ENCODE measurements at regions not wholly inside any gene's neighbourhood (a gene's known extent, or its start where the extent isn't known, plus 50 kb on each side); places are given as distances from the start of the nearest gene placed in this dataset.
"Not testable (repeated sequence)": the region's sequence is repeated elsewhere in the genome, so short reads cannot be mapped to it uniquely, and the experiment has no call there.

GRCh38 chr6:26749759-26750126 lies 90.2 kb upstream of the ZNF322 start:
- not testable (repeated sequence) for ATAC-seq (ENCODE audit: low read depth); H3K9me1 ChIP-seq (ENCODE audit: insufficient read depth, low read length)

More at GRCh38 chr6:26749759-26750126, 90.2 kb upstream of the ZNF322 start:
- no CpG with 5 or more reads among the region's 9 CpGs for WGBS, 2 experiments (ENCODE audit: extremely low coverage in 2 of 2, insufficient read length in 1 of 2)
- H3K79me1 ChIP-seq (ENCODE audit: low read depth in 1 of 2, low read length in 2 of 2); intact Hi-C loops (cut with micrococcal nuclease); H4K5ac ChIP-seq (ENCODE audit: low read depth, low read length); CTCF ChIA-PET; H3K23ac ChIP-seq (ENCODE audit: low read depth, low read length); H3K14ac ChIP-seq (replicated peaks; ENCODE audit: low read depth, low read length); H3K18ac ChIP-seq (ENCODE audit: low read depth, low read length); H2AK5ac ChIP-seq (ENCODE audit: low read depth, low read length); H2AK9ac ChIP-seq (replicated peaks; ENCODE audit: low read depth, low read length, poor library complexity); dilution Hi-C loops (cut with HindIII; ENCODE audit: low sequenced_read_pairs, unreplicated experiment); H2BK15ac ChIP-seq (ENCODE audit: low read depth, low read length); H3K4me3 ChIP-seq (ENCODE audit: insufficient read depth, low read depth, low read length); H4K20me1 ChIP-seq (ENCODE audit: insufficient read depth, low read length); H3K4ac ChIP-seq (ENCODE audit: low read depth, low read length); H3K56ac ChIP-seq (ENCODE audit: extremely low read depth, insufficient read depth, low read length); in situ Hi-C loops (cut with MboI; ENCODE audit: low sequenced_read_pairs); H2BK5ac ChIP-seq (ENCODE audit: low read depth, low read length, poor library complexity, severe bottlenecking); H4K8ac ChIP-seq (ENCODE audit: low read depth in 2 of 2, low read length in 2 of 2); H2BK20ac ChIP-seq (ENCODE audit: low read depth, low read length); POLR2A ChIA-PET (ENCODE audit: unreplicated experiment); BruUV-seq (replicated peaks); H3K36me3 ChIP-seq (ENCODE audit: control insufficient read depth, insufficient read depth, low read length); H3K4me2 ChIP-seq (ENCODE audit: low read depth, low read length); H3K27ac ChIP-seq (ENCODE audit: insufficient read depth, low read length); H3K9ac ChIP-seq (ENCODE audit: low read depth, low read length); H3K4me1 ChIP-seq (ENCODE audit: control insufficient read depth, insufficient read depth, low read length); H2AFZ ChIP-seq (replicated peaks; ENCODE audit: low read length, poor library complexity); H4K91ac ChIP-seq (ENCODE audit: insufficient read depth, low read depth, low read length); H3K9me3 ChIP-seq (ENCODE audit: control insufficient read depth, insufficient read depth, low read length); H2BK120ac ChIP-seq (ENCODE audit: low read depth, low read length); DNase-seq: not testable (repeated sequence)
- H3K27me3 ChIP-seq (ENCODE audit: control insufficient read depth, insufficient read depth, low read length) = peaks cover 17% of the 10 kb centered on the region

Measured in IMR-90 (cell line).